ENCODE measurements at regions not wholly inside any gene's neighbourhood (a gene's known extent, or its start where the extent isn't known, plus 50 kb on each side); places are given as distances from the start of the nearest gene placed in this dataset.

DNA sequence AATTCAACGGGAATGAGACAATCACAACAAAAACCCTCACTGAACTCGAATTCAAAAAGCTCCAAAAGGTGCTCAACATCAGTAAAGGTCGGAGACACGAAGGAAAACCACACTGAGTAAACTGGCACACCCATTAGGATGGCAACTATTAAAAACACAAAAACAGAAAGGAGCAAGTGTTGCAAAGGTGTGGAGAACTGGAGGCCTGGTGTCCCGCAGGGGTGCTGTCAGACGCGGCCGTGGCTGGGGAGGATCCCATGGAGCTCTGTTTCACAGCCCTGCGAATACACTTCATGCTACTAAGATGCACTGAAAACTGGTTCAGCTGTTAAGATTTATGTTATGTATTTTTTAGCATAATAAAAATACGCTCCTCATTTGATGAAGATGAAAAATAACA is 730.6 kb downstream of the GALR1 start:
- no peaks in the 10 kb centered on the region for H3K36me3 ChIP-seq
- DNase-seq (ENCODE audit: low spot score) (no peak), ATAC-seq (ENCODE audit: insufficient number of reproducible peaks, low FRiP score, low read depth) (no peak)
- H3K4me1 ChIP-seq (ENCODE audit: control insufficient read depth in 1 of 2, low read depth in 2 of 2) = no peaks in the 10 kb centered on the region
- no peaks in the 10 kb centered on the region for H3K9me3 ChIP-seq
- TF ChIP-seq, protein P1, sequence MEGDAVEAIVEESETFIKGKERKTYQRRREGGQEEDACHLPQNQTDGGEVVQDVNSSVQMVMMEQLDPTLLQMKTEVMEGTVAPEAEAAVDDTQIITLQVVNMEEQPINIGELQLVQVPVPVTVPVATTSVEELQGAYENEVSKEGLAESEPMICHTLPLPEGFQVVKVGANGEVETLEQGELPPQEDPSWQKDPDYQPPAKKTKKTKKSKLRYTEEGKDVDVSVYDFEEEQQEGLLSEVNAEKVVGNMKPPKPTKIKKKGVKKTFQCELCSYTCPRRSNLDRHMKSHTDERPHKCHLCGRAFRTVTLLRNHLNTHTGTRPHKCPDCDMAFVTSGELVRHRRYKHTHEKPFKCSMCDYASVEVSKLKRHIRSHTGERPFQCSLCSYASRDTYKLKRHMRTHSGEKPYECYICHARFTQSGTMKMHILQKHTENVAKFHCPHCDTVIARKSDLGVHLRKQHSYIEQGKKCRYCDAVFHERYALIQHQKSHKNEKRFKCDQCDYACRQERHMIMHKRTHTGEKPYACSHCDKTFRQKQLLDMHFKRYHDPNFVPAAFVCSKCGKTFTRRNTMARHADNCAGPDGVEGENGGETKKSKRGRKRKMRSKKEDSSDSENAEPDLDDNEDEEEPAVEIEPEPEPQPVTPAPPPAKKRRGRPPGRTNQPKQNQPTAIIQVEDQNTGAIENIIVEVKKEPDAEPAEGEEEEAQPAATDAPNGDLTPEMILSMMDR (IDR thresholded peaks at IDR 0.05) = no peak
- no peak overlapping the region for H3K4me3 ChIP-seq
- H3K27me3 ChIP-seq (replicated peaks; ENCODE audit: insufficient read depth) = no peaks in the 10 kb centered on the region
- H3K27ac ChIP-seq = no peak overlapping the region

DNA sequence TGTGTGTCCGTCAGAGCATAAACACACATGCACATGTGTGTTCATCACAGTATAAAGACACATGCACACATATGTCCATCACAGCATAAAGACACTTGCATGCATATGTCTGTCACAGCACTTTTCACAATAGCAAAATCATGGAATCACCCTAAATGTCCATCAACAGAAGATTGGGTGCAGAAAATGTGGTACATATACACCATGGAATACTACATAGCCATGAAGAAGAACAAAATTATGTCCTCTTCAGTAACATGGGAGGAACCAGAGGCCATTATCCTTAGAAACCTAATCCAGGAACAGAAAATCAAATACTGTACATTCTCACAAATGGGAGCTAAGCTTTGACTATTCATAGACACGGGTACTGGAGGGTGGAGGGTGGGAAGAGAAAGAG is 732.2 kb downstream of the GALR1 start:
- TF ChIP-seq, protein P1 (IDR thresholded peaks at IDR 0.05) = no peak
- ATAC-seq (ENCODE audit: insufficient number of reproducible peaks, low FRiP score, low read depth) = no peak
- no peaks in the 10 kb centered on the region for H3K4me1 ChIP-seq (ENCODE audit: control insufficient read depth in 1 of 2, low read depth in 2 of 2)
- H3K27me3 ChIP-seq (replicated peaks; ENCODE audit: insufficient read depth) = no peaks in the 10 kb centered on the region
- H3K36me3 ChIP-seq = no peaks in the 10 kb centered on the region
- DNase-seq (ENCODE audit: low spot score) = no peak
- no peak overlapping the region for H3K4me3 ChIP-seq
- H3K9me3 ChIP-seq = no peaks in the 10 kb centered on the region
- no peak overlapping the region for H3K27ac ChIP-seq

DNA sequence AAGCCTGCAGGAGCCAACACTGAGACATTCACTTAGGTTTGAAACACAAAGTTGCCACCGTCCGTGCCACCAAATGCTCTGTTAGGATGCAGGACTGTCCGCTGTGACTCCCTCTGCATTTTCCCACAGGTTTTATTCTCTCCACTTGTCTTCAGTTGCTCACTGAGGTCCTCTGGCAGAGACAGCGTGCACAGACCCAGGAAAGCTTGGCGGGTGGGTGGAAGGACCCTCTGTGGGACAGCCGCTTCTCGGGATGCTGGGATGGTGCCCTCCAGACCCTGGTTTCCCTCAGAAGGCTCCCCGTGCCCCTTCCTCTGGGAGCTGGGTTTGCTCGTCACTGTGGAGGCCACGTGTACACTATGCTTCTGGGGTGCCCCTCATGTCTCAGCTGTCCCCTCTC is 733.6 kb downstream of the GALR1 start:
- TF ChIP-seq, protein P1 (IDR thresholded peaks at IDR 0.05) = no peak
- H3K27me3 ChIP-seq (replicated peaks; ENCODE audit: insufficient read depth) = no peaks in the 10 kb centered on the region
- ATAC-seq (ENCODE audit: insufficient number of reproducible peaks, low FRiP score, low read depth) = no peak

DNA sequence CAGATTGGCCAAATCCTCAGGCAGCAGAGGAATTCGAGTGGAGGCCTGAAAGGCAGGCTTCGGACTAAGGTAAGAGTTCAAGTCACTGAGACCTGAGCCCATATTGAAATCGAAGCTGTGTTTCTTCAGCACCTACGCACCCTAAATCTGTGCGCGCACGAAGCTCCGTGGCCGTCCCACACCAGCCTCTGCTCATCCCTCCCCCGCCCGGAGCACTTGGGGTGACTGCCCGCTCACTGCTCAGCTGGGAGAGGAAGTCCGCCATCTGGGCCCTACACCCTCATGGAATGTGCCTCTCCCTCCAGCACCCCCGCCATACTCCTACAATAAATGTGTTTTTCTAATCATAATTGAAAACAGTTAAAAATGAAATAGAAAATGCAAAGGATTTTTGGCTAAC is 734.5 kb downstream of the GALR1 start:
- TF ChIP-seq, protein P1 (IDR thresholded peaks at IDR 0.05) = no peak
- ATAC-seq (ENCODE audit: insufficient number of reproducible peaks, low FRiP score, low read depth) = no peak
- no peak overlapping the region for H3K4me3 ChIP-seq

More for the DNA sequence above, 733.6 kb downstream of the GALR1 start:
- Histone ChIP-seq H3K27ac (no peak overlapping the region), H3K36me3 (no peaks in the 10 kb centered on the region), H3K9me3 (no peaks in the 10 kb centered on the region), H3K4me1 (ENCODE audit: control insufficient read depth in 1 of 2, low read depth in 2 of 2) (no peaks in the 10 kb centered on the region), H3K4me3 (no peak overlapping the region)
- DNase-seq (ENCODE audit: low spot score) = no peak

DNA sequence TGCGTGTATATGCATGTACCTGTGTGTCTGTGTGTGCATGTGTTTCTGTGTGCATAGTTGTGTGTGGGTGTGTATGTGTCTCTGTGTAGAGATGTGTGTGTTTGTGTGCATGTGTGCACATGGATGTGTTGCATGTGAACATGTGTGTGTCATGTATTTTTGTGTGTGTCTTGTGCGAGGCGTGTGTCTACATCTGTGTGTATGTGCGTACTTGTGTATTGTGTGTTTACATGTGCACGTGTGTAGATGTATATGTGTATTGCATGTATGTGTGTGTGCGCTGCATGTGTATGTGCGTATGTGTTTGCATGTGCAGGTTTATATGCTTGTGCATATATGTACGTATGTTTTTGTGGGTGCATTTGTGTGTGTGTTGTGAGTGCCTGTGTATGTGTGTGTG is 735.2 kb downstream of the GALR1 start:
- Histone ChIP-seq H3K36me3 (no peaks in the 10 kb centered on the region), H3K27ac (no peak overlapping the region), H3K27me3 (replicated peaks; ENCODE audit: insufficient read depth) (no peaks in the 10 kb centered on the region), H3K4me1 (ENCODE audit: control insufficient read depth in 1 of 2, low read depth in 2 of 2) (no peaks in the 10 kb centered on the region), H3K4me3 (no peak overlapping the region), H3K9me3 (no peaks in the 10 kb centered on the region)
- DNase-seq (ENCODE audit: low spot score) (no peak), ATAC-seq (ENCODE audit: insufficient number of reproducible peaks, low FRiP score, low read depth) (no peak)
- TF ChIP-seq, protein P1 (IDR thresholded peaks at IDR 0.05) = no peak

More for the DNA sequence above, 734.5 kb downstream of the GALR1 start:
- Histone ChIP-seq H3K9me3 (no peaks in the 10 kb centered on the region), H3K4me1 (ENCODE audit: control insufficient read depth in 1 of 2, low read depth in 2 of 2) (no peaks in the 10 kb centered on the region), H3K27me3 (replicated peaks; ENCODE audit: insufficient read depth) (no peaks in the 10 kb centered on the region), H3K27ac (no peak overlapping the region), H3K36me3 (no peaks in the 10 kb centered on the region)
- no peak for DNase-seq (ENCODE audit: low spot score)
